GM23338 (cell line): ENCODE measurements at regions not wholly inside any gene's neighbourhood (a gene's known extent, or its start where the extent isn't known, plus 50 kb on each side); places are given as distances from the start of the nearest gene placed in this dataset.

Experiments used
- ATAC-seq: fragments of 200-7000 bp; cut with Tn5 transposase; 3 replicates; pipeline ENCODE4 v1.9.1; 2020
- DNase-seq: peaks from one replicate; pipeline ENCODE4 v3.0.0-alpha.2; 2015; ENCODE audit warnings: low spot score
- H2AFZ ChIP-seq: fragments of 200-600 bp; sonication (generic); 2 replicates; pipeline ENCODE4 v1.8.0; 2016; ENCODE audit warnings: antibody characterized with exemption, mild to moderate bottlenecking, moderate library complexity
- H3F3A ChIP-seq: fragments of 200-600 bp; sonication (generic); replicated peaks from 2 replicates; pipeline ENCODE4 v1.8.0; 2017; ENCODE audit warnings: antibody characterized with exemption, mixed run types, low read depth
- H3K27ac ChIP-seq: fragments of 200-600 bp; sonication (generic); 2 replicates; pipeline ENCODE4 v1.6.1; 2016; ENCODE audit warnings: low read depth
- H3K27me3 ChIP-seq: fragments of 200-600 bp; sonication (generic); 2 replicates; pipeline ENCODE4 v1.8.0; 2016; ENCODE audit warnings: mild to moderate bottlenecking, mixed run types, moderate library complexity; ENCODE audit not compliant: insufficient read depth
- H3K36me3 ChIP-seq: fragments of 200-600 bp; sonication (generic); 2 replicates; pipeline ENCODE4 v1.8.0; 2016; ENCODE audit warnings: mild to moderate bottlenecking; ENCODE audit not compliant: insufficient read depth
- H3K4me1 ChIP-seq: fragments of 200-600 bp; sonication (generic); 2 replicates; pipeline ENCODE4 v1.8.0; 2016; ENCODE audit warnings: mild to moderate bottlenecking, moderate library complexity; ENCODE audit not compliant: insufficient read depth
- H3K4me2 ChIP-seq: fragments of 200-600 bp; sonication (generic); 2 replicates; pipeline ENCODE4 v1.7.1; 2017; ENCODE audit warnings: mixed run types
- H3K4me3 ChIP-seq: fragments of 200-600 bp; sonication (generic); 2 replicates; pipeline ENCODE4 v1.6.1; 2016; ENCODE audit warnings: mixed run types
- H3K79me2 ChIP-seq: fragments of 200-600 bp; sonication (generic); replicated peaks from 2 replicates; pipeline ENCODE4 v1.8.0; 2017; ENCODE audit warnings: mild to moderate bottlenecking; ENCODE audit not compliant: insufficient read depth
- H3K9me2 ChIP-seq: fragments of 200-600 bp; sonication (generic); 2 replicates; pipeline ENCODE4 v1.8.0; 2017; ENCODE audit not compliant: insufficient read depth
- H4K20me1 ChIP-seq: fragments of 200-600 bp; sonication (generic); replicated peaks from 2 replicates; pipeline ENCODE4 v1.8.0; 2017; ENCODE audit warnings: mild to moderate bottlenecking; ENCODE audit not compliant: insufficient read depth
- H3K27ac Mint-ChIP-seq: 2 replicates; pipeline ENCODE4 v1.8.0; 2020; ENCODE audit warnings: inconsistent platforms, mild to moderate bottlenecking, moderate library complexity, mixed read lengths
- H3K27me3 Mint-ChIP-seq: 3 replicates; pipeline ENCODE4 v1.8.0; 2022; ENCODE audit warnings: low read depth, mild to moderate bottlenecking, moderate library complexity, mixed read lengths, inconsistent platforms; ENCODE audit not compliant: insufficient read depth, poor library complexity
- H3K36me3 Mint-ChIP-seq: 3 replicates; pipeline ENCODE4 v1.8.0; 2021; ENCODE audit warnings: low read depth, mild to moderate bottlenecking, inconsistent platforms, moderate library complexity, mixed read lengths
- H3K4me1 Mint-ChIP-seq: 3 replicates; pipeline ENCODE4 v1.8.0; 2020; ENCODE audit warnings: mild to moderate bottlenecking, inconsistent platforms, mixed read lengths
- H3K4me3 Mint-ChIP-seq: 3 replicates; pipeline ENCODE4 v1.8.0; 2021; ENCODE audit warnings: moderate library complexity, mild to moderate bottlenecking, inconsistent platforms, mixed read lengths
- H3K9me3 Mint-ChIP-seq: 3 replicates; pipeline ENCODE4 v1.8.0; 2020; ENCODE audit warnings: moderate library complexity, mild to moderate bottlenecking, inconsistent platforms, mixed read lengths
- CREB1 ChIP-seq: fragments of 250-450 bp; sonication (Bioruptor Pico); IDR thresholded peaks from 2 replicates; pipeline ENCODE4 v1.5.0; 2020; ENCODE audit warnings: low read depth, mild to moderate bottlenecking, moderate library complexity
- EZH2phosphoT487 ChIP-seq: fragments of 200-600 bp; sonication (generic); IDR thresholded peaks from one replicate; pipeline ENCODE4 v1.8.1; 2018; ENCODE audit warnings: antibody characterized with exemption; ENCODE audit not compliant: unreplicated experiment
- JUNB ChIP-seq: IDR thresholded peaks from one replicate; pipeline ENCODE4 v1.6.1; 2016; ENCODE audit warnings: antibody characterized with exemption; ENCODE audit not compliant: unreplicated experiment
- NANOG ChIP-seq: IDR thresholded peaks from 2 replicates; pipeline ENCODE4 v1.6.1; 2016; ENCODE audit warnings: antibody characterized with exemption, borderline replicate concordance

DNA sequence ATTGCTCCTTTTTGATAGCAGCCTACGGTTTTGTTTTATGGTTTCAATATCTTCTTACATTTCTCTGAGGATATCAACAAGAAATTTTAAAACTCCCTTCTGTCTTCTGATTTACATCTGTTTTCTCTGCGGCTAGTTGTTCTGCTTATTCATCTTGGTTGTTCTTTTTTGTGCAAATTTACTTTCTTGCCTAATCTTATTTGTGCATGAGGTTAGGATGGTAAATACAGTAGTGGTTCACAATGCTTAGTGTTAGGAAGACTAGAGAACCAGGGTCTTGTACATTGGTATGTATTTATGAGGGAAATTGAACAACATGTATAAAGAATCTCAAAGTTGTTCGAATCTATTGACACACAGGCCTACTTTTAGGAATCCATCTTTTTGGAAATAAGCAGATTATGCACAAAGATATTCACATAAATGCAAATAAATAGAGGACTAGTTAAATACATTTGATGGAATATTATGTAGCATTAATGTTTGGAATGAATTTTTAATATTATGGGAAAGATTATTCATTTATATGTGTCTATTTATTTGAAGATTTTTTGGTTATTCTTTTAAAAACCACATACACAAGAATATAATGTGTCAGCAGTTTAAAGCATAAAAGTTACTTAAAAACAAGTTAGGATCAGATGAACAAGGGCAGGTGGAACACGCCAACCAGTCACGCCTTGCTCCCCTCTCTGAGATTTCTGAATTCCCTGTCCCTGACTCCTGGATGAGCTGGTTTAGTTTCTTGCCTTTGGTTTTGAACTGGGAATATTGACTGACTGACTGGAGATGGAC is 51.4 kb upstream of the RFC3 start:
- H2AFZ ChIP-seq: peak overlapping the region; percentile 53; the same call in 1 of the 2 replicates
- no peaks in the 10 kb centered on the region for H3K79me2 ChIP-seq
- H3K4me3 Mint-ChIP-seq: no peak overlapping the region
- no peak overlapping the region for H3K27ac Mint-ChIP-seq
- H3K9me2 ChIP-seq: no peaks in the 10 kb centered on the region
- TF ChIP-seq EZH2phosphoT487 (no peak), CREB1 (CRISPR knock-in tag) (no peak), JUNB (no peak), NANOG (no peak)
- H3K4me3 ChIP-seq: no peak overlapping the region
- no peaks in the 10 kb centered on the region for H3K27me3 Mint-ChIP-seq
- no peak for DNase-seq
- ATAC-seq: no peak
- H3K36me3 ChIP-seq: no peaks in the 10 kb centered on the region
- H3F3A ChIP-seq: no peaks in the 10 kb centered on the region
- no peak overlapping the region for H3K27ac ChIP-seq
- H4K20me1 ChIP-seq: no peaks in the 10 kb centered on the region
- H3K4me1 Mint-ChIP-seq: no peaks in the 10 kb centered on the region; the same call in 2 of the 3 replicates
- H3K4me1 ChIP-seq: no peaks in the 10 kb centered on the region
- H3K4me2 ChIP-seq: no peak overlapping the region
- peaks cover 2% of the 10 kb centered on the region; the same call in 1 of the 3 replicates for H3K9me3 Mint-ChIP-seq
- no peaks in the 10 kb centered on the region for H3K27me3 ChIP-seq
- no peaks in the 10 kb centered on the region for H3K36me3 Mint-ChIP-seq

DNA sequence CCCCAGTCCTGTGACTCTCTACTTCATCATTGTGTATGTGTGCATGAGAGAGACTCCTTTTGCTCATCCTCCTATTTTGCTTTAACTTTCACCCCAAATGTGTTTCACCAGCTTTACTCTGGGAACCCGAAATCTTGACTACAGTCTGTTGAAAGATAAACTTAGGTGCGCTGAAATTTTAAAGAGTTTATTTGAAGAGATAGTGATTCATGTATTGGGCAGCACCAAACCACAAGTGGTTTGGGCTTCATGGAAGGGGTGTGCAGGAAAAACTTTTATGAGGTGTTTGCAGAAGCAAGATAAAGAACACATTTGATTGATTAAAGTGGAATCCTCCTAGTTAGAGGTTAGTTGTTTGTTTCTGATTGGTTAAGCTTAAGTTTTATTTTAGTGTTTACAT is 50.8 kb upstream of the RFC3 start:
- Mint-ChIP-seq H3K4me3 (no peak overlapping the region), H3K9me3 (peaks cover 2% of the 10 kb centered on the region; the same call in 1 of the 3 replicates)
- no peak overlapping the region for H3K4me2 ChIP-seq

More for the DNA sequence above, 50.8 kb upstream of the RFC3 start:
- H3K27ac Mint-ChIP-seq: no peak overlapping the region
- no peaks in the 10 kb centered on the region for H3K36me3 ChIP-seq
- no peaks in the 10 kb centered on the region for H3K9me2 ChIP-seq
- no peaks in the 10 kb centered on the region for H3K27me3 Mint-ChIP-seq
- no peaks in the 10 kb centered on the region for H4K20me1 ChIP-seq
- no peak overlapping the region for H3K27ac ChIP-seq
- no peaks in the 10 kb centered on the region for H3K36me3 Mint-ChIP-seq
- no peaks in the 10 kb centered on the region for H3K79me2 ChIP-seq
- peak overlapping the region; percentile 53; the same call in 1 of the 2 replicates for H2AFZ ChIP-seq
- H3K4me1 ChIP-seq: no peaks in the 10 kb centered on the region
- ATAC-seq (no peak), DNase-seq (no peak)
- no peak overlapping the region for H3K4me3 ChIP-seq
- no peaks in the 10 kb centered on the region for H3K4me1 Mint-ChIP-seq
- no peak for TF ChIP-seq JUNB
- TF ChIP-seq EZH2phosphoT487: no peak
- no peaks in the 10 kb centered on the region for H3K27me3 ChIP-seq
- no peaks in the 10 kb centered on the region for H3F3A ChIP-seq
